GM18507 (cell line): ENCODE measurements at regions not wholly inside any gene's neighbourhood (a gene's known extent, or its start where the extent isn't known, plus 50 kb on each side); places are given as distances from the start of the nearest gene placed in this dataset.
"Not testable (repeated sequence)": the region's sequence is repeated elsewhere in the genome, so short reads cannot be mapped to it uniquely, and the experiment has no call there.

ENCODE experiments used
- DNase-seq: peaks from one replicate; pipeline ENCODE4 v3.0.0; 2011; ENCODE audit warnings: low read depth; ENCODE audit not compliant: insufficient read length; ENCODE audit errors: extremely low spot score
- FAIRE-seq: peaks from 2 replicates; lab custom pipeline; 2011; peaks lifted over from hg19 to GRCh38; lab: Jason Lieb, UNC

DNA sequence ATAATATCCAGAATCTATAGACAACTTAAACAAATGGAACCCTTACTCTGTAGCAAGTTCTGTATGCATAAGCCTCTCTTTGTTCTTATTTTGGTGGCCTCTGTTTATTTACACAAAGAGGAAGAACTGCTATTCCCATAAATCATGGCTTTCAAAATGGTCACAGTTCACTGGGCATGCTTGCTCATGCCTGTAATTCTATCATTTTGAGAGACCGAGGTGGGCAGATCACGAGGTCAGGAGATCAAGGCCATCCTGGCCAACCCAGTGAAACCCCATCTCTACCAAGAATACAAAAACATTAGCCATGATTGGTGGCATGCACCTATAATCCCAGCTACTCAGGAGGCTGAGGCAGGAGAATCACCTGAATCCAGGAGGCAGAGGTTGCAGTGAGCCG, 307.3 kb upstream of the ZNF337 start:
- FAIRE-seq, DNase-seq: not testable (repeated sequence)

DNA sequence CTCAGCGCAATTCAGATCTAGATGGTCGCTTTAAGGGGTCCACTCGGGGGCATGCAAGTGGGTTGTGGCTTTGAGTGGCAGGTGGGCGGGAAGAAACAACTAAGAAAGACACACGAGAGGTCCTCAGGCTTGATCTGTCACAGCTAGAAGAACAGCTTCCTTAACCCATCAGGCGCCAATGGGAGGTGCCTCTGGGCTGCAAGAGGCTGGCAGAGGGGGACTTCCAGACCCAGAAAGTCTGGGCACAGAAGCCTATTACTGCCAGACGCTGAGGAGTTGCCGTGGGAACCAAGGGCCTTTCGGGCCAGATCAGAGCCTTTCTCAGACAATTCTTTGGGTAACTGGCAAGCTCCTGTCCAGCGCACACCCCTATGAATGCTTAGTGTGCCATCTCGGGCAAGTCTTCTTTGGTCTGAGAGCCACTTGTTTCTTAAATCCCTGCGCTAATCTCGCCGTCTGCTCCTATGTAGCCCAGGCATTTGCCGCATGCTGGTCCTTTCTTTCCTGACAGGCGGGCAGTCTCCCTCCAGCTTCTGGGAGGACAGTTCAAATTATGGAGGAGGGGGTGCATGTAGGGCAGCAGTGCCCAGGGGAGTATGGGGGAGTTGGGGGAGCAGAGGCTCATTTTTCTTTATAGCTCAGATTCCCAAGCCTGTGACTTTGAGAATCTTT, 300.9 kb upstream of the ZNF337 start:
- DNase-seq, FAIRE-seq: not testable (repeated sequence)

DNA sequence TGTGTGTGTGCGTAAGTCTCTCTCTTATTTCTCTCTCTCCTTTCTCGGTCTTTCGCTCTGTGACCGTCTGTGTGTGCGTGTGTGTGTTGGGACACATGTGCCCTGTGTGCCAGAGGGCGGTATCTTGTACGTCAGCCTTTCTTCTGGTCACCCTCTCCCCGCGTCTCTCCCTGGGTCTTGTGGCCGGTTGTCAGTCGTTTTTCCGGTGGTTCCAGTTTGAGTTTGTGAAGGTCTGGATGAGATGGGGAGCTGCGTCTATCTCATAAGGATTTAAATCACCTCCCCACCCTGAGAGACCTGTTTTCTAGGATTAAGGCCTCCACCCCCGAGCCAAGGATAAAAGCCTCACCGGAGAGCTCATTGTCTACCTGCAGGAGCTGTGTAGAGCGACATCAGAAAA, 295.5 kb upstream of the ZNF337 start:
- FAIRE-seq (no peak), DNase-seq (no peak)

DNA sequence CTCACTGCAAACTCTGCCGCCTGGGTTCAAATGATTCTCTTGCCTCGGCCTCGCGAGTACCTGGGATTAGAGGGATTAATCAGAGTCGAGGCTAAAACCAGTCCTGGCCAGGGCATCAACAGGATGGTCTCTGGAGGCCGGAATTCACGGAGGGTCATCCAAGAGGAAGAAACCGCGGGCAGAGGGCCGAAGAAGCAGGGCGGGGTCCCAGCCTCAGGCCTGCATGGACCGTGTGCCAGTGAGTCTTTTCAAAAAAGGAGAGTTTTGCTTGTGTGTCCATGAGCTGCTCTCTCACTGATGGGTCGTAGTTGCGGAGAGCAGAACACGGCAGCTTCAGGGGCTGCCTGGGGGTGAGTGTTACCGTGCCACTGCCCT, 295.1 kb upstream of the ZNF337 start:
- no peak for FAIRE-seq
- no peak for DNase-seq

DNA sequence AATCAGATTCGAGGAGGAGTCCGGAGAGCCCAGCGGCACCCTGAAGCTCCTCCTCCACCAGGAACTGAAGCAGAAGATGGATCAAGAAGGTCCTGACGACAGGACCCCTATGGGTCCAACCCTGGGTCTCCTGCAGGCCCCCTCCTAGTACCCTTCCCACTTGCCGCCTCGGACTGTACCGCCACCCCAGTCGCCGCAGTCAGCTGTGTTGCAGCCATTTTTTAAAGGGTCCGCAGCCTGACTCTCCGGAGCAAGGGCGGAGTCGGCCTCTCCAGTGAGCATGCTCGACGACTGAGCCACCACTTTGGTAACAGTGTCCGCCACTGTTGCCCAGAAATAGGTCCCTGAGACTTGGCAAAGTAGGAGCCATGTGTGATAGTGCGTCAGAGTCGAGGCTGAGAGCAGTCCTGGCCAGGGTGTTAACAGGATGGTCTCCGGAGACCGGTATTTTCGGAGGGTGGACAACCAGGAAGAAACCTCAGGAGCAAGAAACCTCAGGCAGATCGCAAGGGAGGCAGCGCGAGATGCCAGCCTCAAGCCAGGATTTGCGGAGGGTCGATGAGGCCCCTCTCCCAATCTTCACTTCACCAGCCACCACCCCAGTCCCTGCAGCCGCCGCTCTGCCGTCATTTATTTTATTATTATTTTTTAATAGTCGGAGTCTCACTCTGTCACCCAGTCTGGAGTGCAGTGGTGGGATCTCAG, 294.6 kb upstream of the ZNF337 start:
- FAIRE-seq (no peak), DNase-seq (no peak)

DNA sequence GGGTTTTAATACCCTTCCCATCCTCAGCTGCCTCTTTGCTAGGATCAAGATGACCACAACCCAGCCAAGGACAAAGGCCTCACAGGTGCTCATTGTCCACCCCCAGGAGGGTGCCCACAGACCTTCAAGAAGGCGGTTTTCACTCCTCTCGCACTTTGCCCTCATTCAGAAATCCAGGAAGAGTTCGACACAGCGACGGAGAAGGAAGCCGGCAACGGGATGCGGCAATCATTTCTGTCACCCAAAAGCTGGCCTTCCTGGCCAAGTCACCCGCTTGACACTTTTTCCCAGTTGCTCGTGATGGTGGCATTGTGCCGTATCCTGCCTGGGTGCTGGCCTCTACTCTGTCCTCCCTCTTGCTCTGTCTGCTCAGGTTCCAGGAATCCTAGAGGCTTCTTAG, 293.0 kb upstream of the ZNF337 start:
- FAIRE-seq, DNase-seq: not testable (repeated sequence)

DNA sequence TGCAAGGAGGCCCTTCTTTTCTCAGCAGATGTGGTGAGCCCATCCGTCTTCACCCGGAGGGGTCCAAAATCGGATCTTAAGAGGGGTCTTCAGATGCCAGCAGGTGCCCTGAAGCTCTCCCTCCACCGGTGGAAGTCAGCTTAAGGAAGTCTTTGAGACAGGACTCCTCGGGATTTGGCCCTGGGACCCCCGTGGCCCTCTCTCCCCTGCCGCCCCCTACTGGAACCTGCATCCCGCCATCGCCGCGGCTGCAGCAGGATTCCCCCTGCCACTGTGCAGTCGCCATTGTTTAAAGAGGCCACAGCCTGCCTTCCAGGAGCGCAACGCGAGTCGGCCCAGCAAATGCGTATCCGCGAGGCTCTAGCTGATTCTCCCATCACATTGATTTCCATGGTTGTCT, 292.5 kb upstream of the ZNF337 start:
- no peak for DNase-seq
- no peak for FAIRE-seq

DNA sequence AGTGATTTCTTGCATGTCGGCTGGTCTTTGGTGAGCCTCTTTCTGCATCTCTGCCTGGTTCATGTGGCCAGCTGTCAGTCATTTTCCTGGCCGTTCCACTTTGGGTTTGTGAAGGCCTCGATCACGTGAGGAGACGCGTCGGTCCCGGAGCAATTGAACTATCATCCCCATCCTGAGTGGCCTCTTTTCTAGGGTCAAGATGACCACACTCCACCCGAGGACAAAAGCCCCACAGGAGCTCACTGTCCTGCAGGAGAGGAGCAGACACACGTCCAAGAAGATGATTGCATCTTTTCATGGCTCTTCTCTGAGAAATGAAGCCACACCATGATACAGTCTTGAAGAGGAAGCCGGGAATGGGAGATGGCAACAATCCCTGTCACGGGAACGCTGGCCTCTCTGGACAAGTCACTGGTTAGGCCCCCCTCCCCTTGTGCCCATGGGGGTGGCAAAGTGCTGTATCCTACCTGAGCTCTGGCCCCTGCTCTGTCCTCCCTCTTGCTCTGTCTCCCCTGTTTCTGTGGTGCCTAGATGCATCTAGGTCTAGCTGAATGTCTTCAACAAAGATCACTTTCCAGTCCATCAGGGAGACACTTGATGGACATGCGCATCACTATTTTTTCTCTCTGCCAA, 291.4 kb upstream of the ZNF337 start:
- FAIRE-seq, DNase-seq: not testable (repeated sequence)

DNA sequence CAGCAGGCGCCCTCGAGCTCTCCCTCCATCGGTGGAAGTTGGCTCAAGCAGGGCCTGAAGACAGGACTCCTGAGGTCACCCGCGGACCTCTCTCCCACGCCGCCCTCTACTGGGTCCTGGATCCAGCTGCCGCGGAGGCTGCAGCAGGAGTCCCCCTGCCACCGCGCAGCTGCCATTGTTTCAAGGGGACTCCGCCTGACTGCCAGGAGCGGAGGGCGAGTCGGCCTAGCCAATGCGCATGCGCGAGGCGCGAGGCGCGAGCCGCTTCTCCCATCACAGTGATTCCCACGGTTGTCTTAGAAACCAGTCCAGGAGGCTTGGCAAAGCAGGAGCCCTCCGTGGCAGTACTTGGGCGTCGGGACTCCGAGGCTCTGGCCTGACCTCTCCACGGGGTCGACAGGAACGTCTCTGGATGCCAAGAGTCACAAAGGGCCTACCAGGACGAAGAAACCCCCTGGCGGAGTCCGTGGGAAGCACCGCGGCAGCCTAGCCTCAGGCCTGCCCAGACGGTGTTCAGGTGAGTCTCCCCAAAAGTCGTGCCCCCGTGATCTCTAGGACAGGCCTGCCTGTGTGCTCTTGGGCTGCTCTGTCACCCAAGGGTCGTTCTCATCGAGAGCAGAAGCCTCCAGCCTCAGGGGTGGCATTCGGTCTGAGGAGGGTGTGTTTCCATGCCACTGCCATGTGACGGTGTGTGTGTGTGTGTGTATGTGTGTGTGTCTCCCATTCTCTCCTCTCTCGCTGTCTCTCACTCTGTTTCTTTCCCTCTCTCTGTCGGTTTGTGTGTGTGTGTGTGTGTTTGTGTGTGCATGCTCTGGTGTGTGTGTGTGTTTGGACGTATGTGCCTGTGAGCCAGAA, 290.6 kb upstream of the ZNF337 start:
- DNase-seq (no peak), FAIRE-seq (peak; percentile 15)

DNA sequence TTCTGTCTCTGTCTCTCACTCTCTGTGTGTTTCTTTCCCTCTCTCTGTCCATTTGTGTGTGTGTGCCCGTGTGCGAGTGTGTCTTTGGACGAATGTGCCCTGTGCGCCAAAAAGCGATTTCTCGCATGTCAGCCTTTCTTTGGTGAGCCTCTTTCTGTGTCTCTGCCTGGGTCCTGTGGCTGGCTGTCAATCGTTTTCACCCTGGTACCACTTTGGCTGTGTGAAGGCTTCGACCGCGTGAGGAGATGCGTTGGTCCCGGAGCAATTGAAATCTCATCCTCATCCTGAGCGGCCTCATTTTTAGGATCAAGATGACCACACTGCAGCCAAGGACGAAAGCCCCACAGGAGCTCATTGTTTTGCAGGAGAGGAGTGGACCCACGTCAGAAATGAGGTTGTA, 288.9 kb upstream of the ZNF337 start:
- DNase-seq (no peak), FAIRE-seq (no peak)

DNA sequence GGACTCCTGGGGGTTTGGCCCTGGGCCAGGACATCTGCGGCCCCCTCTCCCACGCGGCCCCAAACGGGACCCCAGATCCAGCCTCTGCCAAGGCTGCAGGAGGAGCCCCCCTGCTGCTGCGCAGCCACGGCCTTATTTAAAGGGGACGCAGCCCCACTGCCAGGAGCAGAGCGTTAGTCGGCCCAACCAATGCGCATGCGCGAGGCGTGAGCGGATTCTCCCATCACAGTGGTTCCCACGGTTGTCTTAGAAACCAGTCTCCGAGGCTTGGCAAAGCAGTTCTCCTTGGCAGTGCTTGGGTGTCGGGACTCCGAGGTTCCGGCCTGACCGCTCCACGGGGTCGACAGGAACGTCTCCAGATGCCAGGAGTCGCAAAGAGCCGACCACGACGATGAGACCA, 288.3 kb upstream of the ZNF337 start:
- FAIRE-seq (no peak), DNase-seq (no peak)

DNA sequence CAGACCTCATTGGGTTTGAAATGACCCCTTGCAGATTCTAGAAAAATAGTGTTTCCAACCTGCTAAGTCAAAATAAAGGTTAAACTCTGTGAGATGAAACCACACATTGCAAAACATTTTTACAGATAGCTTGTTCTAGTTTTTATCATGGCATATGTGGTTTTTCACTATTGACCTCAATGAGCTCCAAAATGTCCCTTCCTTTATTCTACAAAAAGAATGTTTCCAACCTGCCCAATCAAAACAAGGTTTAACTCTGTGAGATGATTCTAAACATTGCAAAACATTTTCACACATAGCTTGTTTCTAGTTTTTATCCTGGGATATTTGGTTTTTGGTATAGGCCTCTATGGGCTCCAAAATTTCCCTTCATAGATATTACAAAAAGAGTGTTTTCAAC, 286.0 kb upstream of the ZNF337 start:
- DNase-seq, result not testable (repeated sequence)

DNA sequence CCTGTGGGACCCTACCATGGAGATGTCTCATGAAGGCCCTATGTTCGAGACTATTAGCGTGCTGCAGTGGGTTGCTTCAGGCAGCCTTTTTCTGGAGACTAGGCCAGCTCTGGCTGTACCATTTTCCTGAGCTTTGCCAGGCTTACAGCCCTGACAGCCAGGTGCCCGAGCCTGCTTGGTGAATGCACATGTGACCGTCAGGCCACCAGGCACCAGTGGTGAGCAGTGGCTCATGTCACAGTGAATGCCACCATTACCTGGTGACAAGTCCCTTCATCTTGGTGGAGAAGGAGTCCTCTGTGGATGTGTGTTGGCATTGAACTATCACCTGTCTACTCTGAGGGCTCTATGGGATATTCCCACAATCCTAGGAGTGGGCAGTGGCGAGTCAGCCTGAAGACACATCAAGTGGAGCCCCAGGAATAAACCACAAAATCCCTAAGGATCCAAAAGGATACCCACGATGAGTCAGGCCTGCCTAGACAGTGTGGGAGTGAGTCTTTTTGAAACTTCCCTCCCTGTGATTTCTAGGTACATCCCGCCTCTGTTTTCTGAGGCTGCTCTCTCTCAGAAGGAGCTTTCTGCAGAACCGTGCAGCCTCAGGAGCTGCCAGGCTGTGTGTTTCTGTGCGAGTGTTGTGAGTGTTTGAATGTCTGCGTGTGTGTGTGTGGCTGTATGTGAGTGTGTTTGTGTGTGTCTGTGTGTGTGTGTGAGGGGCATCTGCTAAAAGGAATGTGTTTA, 282.0 kb upstream of the ZNF337 start:
- FAIRE-seq, DNase-seq: not testable (repeated sequence)

More for the DNA sequence above, 286.0 kb upstream of the ZNF337 start:
- FAIRE-seq, result not testable (repeated sequence)

DNA sequence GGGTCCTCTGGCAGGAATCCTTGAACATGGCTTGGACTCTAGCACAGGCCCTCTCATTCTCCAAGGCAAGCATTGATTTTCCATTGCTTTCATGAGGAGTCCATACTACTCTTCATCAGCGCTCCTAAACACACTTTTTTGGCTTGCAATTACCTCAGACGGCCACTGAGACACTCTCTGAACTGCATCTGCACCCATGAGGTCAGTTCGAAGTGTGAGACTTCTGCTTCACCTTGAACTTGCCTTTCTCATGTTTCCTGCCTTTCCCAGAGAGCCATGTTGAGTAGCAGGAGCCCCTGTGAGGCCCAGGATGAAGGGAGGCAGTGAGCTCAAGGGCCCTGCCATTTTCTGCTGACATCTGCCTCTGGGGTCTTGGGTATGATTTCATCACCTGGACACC, 279.2 kb upstream of the ZNF337 start:
- not testable (repeated sequence) for DNase-seq, FAIRE-seq

DNA sequence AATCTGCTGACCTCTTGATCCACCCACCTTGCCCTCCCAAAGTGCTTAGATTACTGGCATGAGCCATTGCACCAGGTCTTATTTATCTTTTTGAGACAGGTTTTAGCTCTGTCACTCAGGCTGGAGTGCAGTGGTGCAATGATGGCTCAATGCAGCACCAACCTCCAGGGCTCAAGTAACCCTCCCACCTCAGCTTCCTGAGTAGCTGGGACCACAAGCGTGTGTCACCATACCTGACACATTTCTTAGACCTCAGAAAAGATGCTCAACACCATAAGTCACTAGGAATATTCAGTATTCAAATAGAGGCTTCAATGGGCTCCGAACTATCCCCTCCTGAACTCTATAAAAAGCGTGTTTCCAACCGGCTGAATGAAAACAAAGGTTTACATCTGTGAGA, 268.6 kb upstream of the ZNF337 start:
- FAIRE-seq, DNase-seq: not testable (repeated sequence)

DNA sequence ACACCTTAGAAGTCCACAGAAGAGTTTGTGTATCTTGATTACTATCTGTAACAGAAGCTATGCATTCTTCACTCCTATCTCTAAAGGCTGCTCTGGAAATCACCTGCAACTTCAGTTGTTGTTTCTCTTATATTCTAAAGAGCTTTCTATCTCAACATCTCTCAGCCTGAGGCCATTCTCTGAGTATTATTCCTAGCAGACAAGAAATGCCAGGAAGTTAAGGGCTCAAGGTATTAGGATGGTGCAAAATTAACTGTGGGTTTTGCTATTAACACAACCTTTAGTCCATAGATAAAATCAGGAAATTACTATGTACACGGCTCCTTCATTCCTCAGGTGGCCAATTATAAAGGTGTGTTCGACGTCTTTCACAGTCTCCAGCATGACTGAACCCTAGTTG, 257.2 kb upstream of the ZNF337 start:
- not testable (repeated sequence) for DNase-seq, FAIRE-seq

DNA sequence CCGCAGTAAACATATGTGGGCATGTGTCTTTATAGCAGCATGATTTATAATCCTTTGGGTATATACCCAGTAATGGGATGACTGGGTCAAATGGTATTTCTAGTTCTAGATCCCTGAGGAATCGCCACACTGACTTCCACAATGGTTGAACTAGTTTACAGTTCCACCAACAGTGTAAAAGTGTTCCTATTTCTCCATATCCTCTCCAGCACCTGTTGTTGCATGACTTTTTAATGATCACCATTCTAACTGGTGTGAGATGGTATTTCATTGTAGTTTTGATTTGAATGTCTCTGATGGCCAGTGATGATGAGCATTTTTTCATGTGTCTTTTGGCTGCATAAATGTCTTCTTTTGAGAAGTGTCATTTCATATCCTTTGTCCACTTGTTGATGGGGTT, 238.6 kb upstream of the ZNF337 start:
- DNase-seq, FAIRE-seq: not testable (repeated sequence)

DNA sequence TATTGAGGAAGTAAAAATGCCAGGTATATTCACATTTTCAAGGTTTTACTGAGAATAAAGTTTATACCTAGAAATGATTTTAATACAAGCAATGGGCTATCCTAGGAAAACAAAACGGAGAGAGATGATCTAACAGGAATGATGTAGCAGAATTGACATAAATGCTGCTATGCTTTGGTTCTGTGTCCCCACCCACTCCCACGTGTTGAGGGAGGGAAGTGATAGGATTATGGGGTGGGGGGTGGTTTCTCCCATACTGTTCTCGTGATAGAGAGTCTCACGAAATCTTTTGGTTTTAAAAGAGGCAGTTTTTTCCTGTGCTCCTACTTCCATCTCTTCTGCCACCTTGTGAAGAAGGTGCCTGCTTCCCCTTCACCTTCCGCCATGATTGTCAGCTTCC, 236.2 kb upstream of the ZNF337 start:
- not testable (repeated sequence) for FAIRE-seq, DNase-seq

DNA sequence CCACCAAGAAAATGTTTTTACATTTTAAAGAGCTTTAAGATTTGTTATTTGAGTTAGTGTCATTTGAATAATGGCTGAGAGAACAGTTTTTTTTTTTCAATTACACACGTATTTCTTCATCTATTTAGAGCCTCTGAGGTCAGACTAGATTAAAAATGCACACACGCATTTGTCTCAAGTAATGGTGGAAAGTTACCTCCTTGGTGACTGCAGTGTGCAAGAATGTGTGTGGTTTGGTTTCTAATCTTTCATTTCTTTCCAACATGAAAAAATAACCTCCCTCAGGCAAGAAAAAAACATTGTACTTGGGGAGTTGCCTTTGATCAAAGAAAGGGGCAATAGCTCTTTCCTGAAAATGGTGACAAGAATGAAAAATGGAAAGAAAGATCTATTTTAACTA, 235.5 kb upstream of the ZNF337 start:
- FAIRE-seq, DNase-seq: not testable (repeated sequence)
